ENCODE measurements at regions not wholly inside any gene's neighbourhood (a gene's known extent, or its start where the extent isn't known, plus 50 kb on each side); places are given as distances from the start of the nearest gene placed in this dataset.
"Not testable (repeated sequence)": the region's sequence is repeated elsewhere in the genome, so short reads cannot be mapped to it uniquely, and the experiment has no call there.

- TF ChIP-seq POLR2A, CTCF (IDR thresholded peaks at IDR 0.05): not testable (repeated sequence)
These were observed 167.9 kb downstream of the POTEB3 start for GRCh38 chr15:21272176-21272982.

All from right lobe of liver (tissue), 4 donors.